ENCODE measurements at regions not wholly inside any gene's neighbourhood (a gene's known extent, or its start where the extent isn't known, plus 50 kb on each side); places are given as distances from the start of the nearest gene placed in this dataset.

DNA sequence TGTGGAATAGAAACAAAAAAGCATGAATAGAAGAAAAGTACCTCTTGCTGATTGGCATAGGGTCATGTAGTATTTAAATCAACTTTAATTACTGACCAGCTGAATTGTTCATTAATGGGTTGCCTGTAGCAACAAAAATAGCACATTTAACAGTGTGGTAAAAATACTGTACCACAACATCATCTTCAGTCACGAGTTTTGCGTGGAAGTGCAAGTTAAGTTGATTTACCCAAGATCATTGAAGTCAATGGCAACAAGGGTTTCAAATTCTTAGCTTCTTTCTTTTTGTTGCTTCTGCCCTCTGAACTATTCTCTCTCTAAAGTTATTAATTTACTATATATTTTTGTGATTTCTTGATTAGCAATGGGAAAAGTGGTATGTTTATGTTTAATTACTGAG lies 526.6 kb downstream of the C4orf33 start:
- no peak overlapping the region for H3K56ac ChIP-seq (ENCODE audit: low read length)
- H2BK15ac ChIP-seq (replicated peaks; ENCODE audit: low read depth), result no peak overlapping the region
- H3K4ac ChIP-seq (ENCODE audit: low read depth, low read length), result no peak overlapping the region
- H2BK120ac ChIP-seq (ENCODE audit: low read depth, low read length), result no peak overlapping the region
- H3K36me3 ChIP-seq (ENCODE audit: control insufficient read depth, insufficient read depth, low read length), result no peaks in the 10 kb centered on the region
- no peaks in the 10 kb centered on the region for H3K79me1 ChIP-seq (ENCODE audit: low read length)
- no peak overlapping the region for H4K8ac ChIP-seq (ENCODE audit: low read depth, low read length)
- H3K4me2 ChIP-seq (ENCODE audit: low read length), result no peak overlapping the region
- no peak overlapping the region for H3K23ac ChIP-seq (ENCODE audit: low read length)
- H3K9ac ChIP-seq (ENCODE audit: low read length), result no peak overlapping the region
- H2AK5ac ChIP-seq (ENCODE audit: low read length), result no peak overlapping the region
- no peaks in the 10 kb centered on the region for H3K4me1 ChIP-seq (ENCODE audit: control insufficient read depth, low read depth, low read length)
- H3K18ac ChIP-seq (ENCODE audit: low read length), result no peak overlapping the region
- H3K27ac ChIP-seq (ENCODE audit: low read depth, low read length), result no peak overlapping the region
- no CpG with 5 or more reads among the region's 2 CpGs for WGBS (ENCODE audit: extremely low coverage, insufficient coverage, low lambda C conversion rate)
- no peaks in the 10 kb centered on the region for H3K79me2 ChIP-seq (ENCODE audit: control insufficient read depth, insufficient read depth, low read length)
- no peaks in the 10 kb centered on the region for H3K27me3 ChIP-seq (ENCODE audit: insufficient read depth, low read length, poor library complexity)
- DNase-seq, result no peak
- H3K4me3 ChIP-seq (ENCODE audit: low read length), result no peak overlapping the region
- no peak overlapping the region for H4K5ac ChIP-seq (ENCODE audit: low read length)
- no peak overlapping the region for H2BK5ac ChIP-seq (ENCODE audit: low read length)

DNA sequence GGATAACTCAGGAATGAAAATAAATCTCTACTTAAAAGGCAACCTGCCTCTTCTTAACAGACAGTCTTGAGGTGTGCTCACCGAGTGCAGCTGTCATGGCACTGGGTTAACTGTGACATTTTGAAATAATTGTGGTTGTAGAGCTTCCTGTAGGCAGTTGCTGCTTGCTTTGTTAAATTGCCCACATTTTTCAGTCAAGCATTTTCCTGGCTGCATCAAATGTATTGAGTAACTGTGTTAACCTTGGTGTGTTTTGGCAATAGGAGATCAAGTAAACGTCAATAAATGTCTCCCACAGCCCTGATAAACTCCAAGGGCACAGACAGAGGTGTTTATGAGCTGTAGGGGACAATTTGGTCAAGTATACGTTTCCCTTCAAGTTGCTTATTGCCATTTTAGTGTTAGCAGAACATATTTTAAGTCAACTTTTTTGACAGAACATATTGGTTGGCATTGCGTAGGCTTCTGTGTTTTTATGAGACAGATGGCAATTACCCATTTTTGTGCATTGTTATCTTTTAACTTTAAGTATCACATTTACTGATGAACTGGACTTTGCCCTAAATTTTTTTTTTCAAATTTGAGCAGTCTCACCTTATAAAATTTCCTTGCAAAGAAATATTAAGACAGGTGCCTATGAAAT lies 527.4 kb downstream of the C4orf33 start:
- Histone ChIP-seq H3K56ac (ENCODE audit: low read length) (no peak overlapping the region), H3K23ac (ENCODE audit: low read length) (no peak overlapping the region), H2BK120ac (ENCODE audit: low read depth, low read length) (no peak overlapping the region), H2BK5ac (ENCODE audit: low read length) (no peak overlapping the region), H3K9ac (ENCODE audit: low read length) (no peak overlapping the region), H3K4me3 (ENCODE audit: low read length) (no peak overlapping the region), H4K8ac (ENCODE audit: low read depth, low read length) (no peak overlapping the region), H3K4ac (ENCODE audit: low read depth, low read length) (no peak overlapping the region), H4K5ac (ENCODE audit: low read length) (no peak overlapping the region), H3K4me2 (ENCODE audit: low read length) (no peak overlapping the region), H3K4me1 (ENCODE audit: control insufficient read depth, low read depth, low read length) (no peaks in the 10 kb centered on the region), H3K27me3 (ENCODE audit: insufficient read depth, low read length, poor library complexity) (no peaks in the 10 kb centered on the region), H2BK15ac (replicated peaks; ENCODE audit: low read depth) (no peak overlapping the region), H3K36me3 (ENCODE audit: control insufficient read depth, insufficient read depth, low read length) (no peaks in the 10 kb centered on the region), H3K18ac (ENCODE audit: low read length) (no peak overlapping the region), H3K79me2 (ENCODE audit: control insufficient read depth, insufficient read depth, low read length) (no peaks in the 10 kb centered on the region), H3K79me1 (ENCODE audit: low read length) (no peaks in the 10 kb centered on the region), H3K27ac (ENCODE audit: low read depth, low read length) (no peak overlapping the region), H2AK5ac (ENCODE audit: low read length) (no peak overlapping the region)
- no peak for DNase-seq
- no CpG with 5 or more reads among the region's 4 CpGs for WGBS (ENCODE audit: extremely low coverage, insufficient coverage, low lambda C conversion rate)

DNA sequence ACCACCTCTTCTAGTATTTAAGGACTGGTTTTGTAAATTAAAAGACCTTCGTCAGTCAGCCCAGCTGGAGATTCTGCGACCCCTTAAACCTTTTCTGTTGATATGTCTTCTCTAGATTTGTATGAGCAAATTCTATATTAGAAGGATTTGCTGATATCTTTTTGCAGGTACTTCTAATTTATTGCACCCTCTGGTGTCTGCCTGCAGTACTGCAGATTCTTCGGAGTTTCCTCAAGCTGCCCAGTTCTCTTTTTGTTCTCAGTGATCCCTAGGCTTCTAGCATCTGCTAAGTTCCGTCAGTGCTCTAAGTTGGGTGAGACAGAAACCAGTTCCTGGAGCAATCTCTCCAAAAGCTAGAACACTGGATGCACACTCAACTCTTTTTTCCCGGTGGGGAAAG lies 545.2 kb downstream of the C4orf33 start:
- no peak overlapping the region for H2BK15ac ChIP-seq (replicated peaks; ENCODE audit: low read depth)
- H3K79me1 ChIP-seq (ENCODE audit: low read length), result no peaks in the 10 kb centered on the region
- no peak overlapping the region for H2BK5ac ChIP-seq (ENCODE audit: low read length)
- H3K36me3 ChIP-seq (ENCODE audit: control insufficient read depth, insufficient read depth, low read length), result no peaks in the 10 kb centered on the region
- no peak overlapping the region for H4K8ac ChIP-seq (ENCODE audit: low read depth, low read length)
- no peak overlapping the region for H3K18ac ChIP-seq (ENCODE audit: low read length)
- peak; percentile 64 for DNase-seq
- H3K27me3 ChIP-seq (ENCODE audit: insufficient read depth, low read length, poor library complexity), result no peaks in the 10 kb centered on the region
- H3K4me2 ChIP-seq (ENCODE audit: low read length), result no peak overlapping the region
- H2AK5ac ChIP-seq (ENCODE audit: low read length), result no peak overlapping the region
- no CpG with 5 or more reads among the region's 5 CpGs for WGBS (ENCODE audit: extremely low coverage, insufficient coverage, low lambda C conversion rate)
- H3K27ac ChIP-seq (ENCODE audit: low read depth, low read length), result no peak overlapping the region
- no peak overlapping the region for H4K5ac ChIP-seq (ENCODE audit: low read length)
- H3K4ac ChIP-seq (ENCODE audit: low read depth, low read length), result no peak overlapping the region
- H3K4me3 ChIP-seq (ENCODE audit: low read length), result no peak overlapping the region
- H3K79me2 ChIP-seq (ENCODE audit: control insufficient read depth, insufficient read depth, low read length), result no peaks in the 10 kb centered on the region
- H3K56ac ChIP-seq (ENCODE audit: low read length), result no peak overlapping the region
- H3K4me1 ChIP-seq (ENCODE audit: control insufficient read depth, low read depth, low read length), result no peaks in the 10 kb centered on the region
- H2BK120ac ChIP-seq (ENCODE audit: low read depth, low read length), result no peak overlapping the region
- no peak overlapping the region for H3K23ac ChIP-seq (ENCODE audit: low read length)
- H3K9ac ChIP-seq (ENCODE audit: low read length), result no peak overlapping the region

DNA sequence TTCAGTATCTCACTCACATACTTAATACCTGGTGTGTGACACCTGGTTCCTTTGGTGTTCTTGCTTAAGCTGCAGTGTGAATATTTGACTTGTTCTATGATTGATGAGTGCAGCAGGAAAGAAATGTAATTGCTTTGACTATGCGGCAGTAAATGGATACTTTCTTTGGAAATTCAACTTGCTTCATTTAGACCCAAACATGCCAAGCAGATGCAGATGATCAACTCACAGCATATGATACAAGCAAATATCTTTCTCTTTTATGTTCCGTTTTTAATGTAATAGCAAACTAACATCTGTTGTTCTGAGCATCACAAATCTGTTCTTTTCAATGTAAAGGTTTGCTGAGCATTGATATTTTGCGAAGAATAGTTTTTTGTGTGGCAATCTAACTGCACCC lies 549.5 kb downstream of the C4orf33 start:
- H3K36me3 ChIP-seq (ENCODE audit: control insufficient read depth, insufficient read depth, low read length), result no peaks in the 10 kb centered on the region
- H3K4ac ChIP-seq (ENCODE audit: low read depth, low read length), result no peak overlapping the region
- H3K18ac ChIP-seq (ENCODE audit: low read length), result no peak overlapping the region
- no peaks in the 10 kb centered on the region for H3K79me1 ChIP-seq (ENCODE audit: low read length)
- no peak overlapping the region for H4K5ac ChIP-seq (ENCODE audit: low read length)
- H3K9ac ChIP-seq (ENCODE audit: low read length), result no peak overlapping the region
- H3K56ac ChIP-seq (ENCODE audit: low read length), result no peak overlapping the region
- H2BK120ac ChIP-seq (ENCODE audit: low read depth, low read length), result no peak overlapping the region
- no peak overlapping the region for H3K4me3 ChIP-seq (ENCODE audit: low read length)
- H3K23ac ChIP-seq (ENCODE audit: low read length), result no peak overlapping the region
- H2BK15ac ChIP-seq (replicated peaks; ENCODE audit: low read depth), result no peak overlapping the region
- no peak overlapping the region for H2AK5ac ChIP-seq (ENCODE audit: low read length)
- peak overlapping the region; percentile 28 for H4K8ac ChIP-seq (ENCODE audit: low read depth, low read length)
- WGBS (ENCODE audit: extremely low coverage, insufficient coverage, low lambda C conversion rate), result no CpG with 5 or more reads among the region's 3 CpGs
- no peak overlapping the region for H3K4me2 ChIP-seq (ENCODE audit: low read length)
- no peaks in the 10 kb centered on the region for H3K79me2 ChIP-seq (ENCODE audit: control insufficient read depth, insufficient read depth, low read length)
- no peak overlapping the region for H3K27ac ChIP-seq (ENCODE audit: low read depth, low read length)
- no peaks in the 10 kb centered on the region for H3K27me3 ChIP-seq (ENCODE audit: insufficient read depth, low read length, poor library complexity)
- no peak for DNase-seq
- no peaks in the 10 kb centered on the region for H3K4me1 ChIP-seq (ENCODE audit: control insufficient read depth, low read depth, low read length)
- H2BK5ac ChIP-seq (ENCODE audit: low read length), result no peak overlapping the region

DNA sequence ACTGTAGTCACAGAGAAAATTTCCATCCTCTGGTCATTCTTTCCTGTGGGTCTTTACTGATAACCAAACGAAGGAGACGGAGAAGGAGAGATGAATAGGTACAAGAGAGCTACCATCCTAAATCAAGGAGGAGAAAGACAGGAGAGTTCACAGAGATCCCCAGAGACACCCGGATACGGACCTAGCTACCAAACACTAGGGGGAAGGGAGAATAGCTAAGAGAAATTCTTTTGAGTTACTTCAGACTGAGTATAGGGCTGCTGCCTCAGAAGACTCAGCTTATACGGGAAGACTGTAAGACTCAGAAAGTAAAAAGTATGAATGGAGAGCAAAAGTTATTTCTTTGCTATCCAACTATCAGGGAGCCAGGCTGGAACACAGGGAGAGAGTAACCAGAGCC lies 572.1 kb downstream of the C4orf33 start:
- Histone ChIP-seq H2BK15ac (replicated peaks; ENCODE audit: low read depth) (no peak overlapping the region), H3K27me3 (ENCODE audit: insufficient read depth, low read length, poor library complexity) (no peaks in the 10 kb centered on the region), H3K79me2 (ENCODE audit: control insufficient read depth, insufficient read depth, low read length) (no peaks in the 10 kb centered on the region), H3K9ac (ENCODE audit: low read length) (no peak overlapping the region), H3K27ac (ENCODE audit: low read depth, low read length) (no peak overlapping the region), H4K8ac (ENCODE audit: low read depth, low read length) (no peak overlapping the region), H3K4ac (ENCODE audit: low read depth, low read length) (no peak overlapping the region), H3K56ac (ENCODE audit: low read length) (no peak overlapping the region), H2BK5ac (ENCODE audit: low read length) (no peak overlapping the region), H3K36me3 (ENCODE audit: control insufficient read depth, insufficient read depth, low read length) (no peaks in the 10 kb centered on the region), H2AK5ac (ENCODE audit: low read length) (no peak overlapping the region), H3K18ac (ENCODE audit: low read length) (no peak overlapping the region), H4K5ac (ENCODE audit: low read length) (no peak overlapping the region), H3K4me2 (ENCODE audit: low read length) (no peak overlapping the region), H2BK120ac (ENCODE audit: low read depth, low read length) (no peak overlapping the region), H3K79me1 (ENCODE audit: low read length) (no peaks in the 10 kb centered on the region), H3K23ac (ENCODE audit: low read length) (no peak overlapping the region), H3K4me1 (ENCODE audit: control insufficient read depth, low read depth, low read length) (no peaks in the 10 kb centered on the region), H3K4me3 (ENCODE audit: low read length) (no peak overlapping the region)
- peak; percentile 41 for DNase-seq
- no CpG with 5 or more reads among the region's 5 CpGs for WGBS (ENCODE audit: extremely low coverage, insufficient coverage, low lambda C conversion rate)

DNA sequence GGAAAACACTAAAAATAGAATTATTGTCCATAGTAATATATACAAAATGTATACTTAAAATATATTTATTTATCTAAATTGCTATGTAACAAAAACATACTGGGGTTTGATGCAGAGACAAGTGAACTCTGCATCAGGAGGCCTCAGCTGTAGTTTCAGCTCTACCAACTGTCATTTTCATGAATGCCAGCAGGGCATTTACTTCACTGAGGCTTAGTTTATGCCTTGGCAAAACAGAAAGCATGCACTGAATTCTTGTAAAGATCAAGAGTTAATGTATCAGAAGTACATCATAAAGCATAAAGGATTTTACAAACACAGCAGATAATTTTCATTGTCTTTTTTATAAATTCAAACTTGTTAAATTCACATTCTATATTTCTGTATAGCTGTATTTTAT lies 577.0 kb downstream of the C4orf33 start:
- Histone ChIP-seq H3K4me1 (ENCODE audit: control insufficient read depth, low read depth, low read length) (no peaks in the 10 kb centered on the region), H3K4ac (ENCODE audit: low read depth, low read length) (no peak overlapping the region), H3K56ac (ENCODE audit: low read length) (no peak overlapping the region), H2BK15ac (replicated peaks; ENCODE audit: low read depth) (no peak overlapping the region), H3K18ac (ENCODE audit: low read length) (no peak overlapping the region), H4K8ac (ENCODE audit: low read depth, low read length) (no peak overlapping the region), H3K4me3 (ENCODE audit: low read length) (no peak overlapping the region), H3K23ac (ENCODE audit: low read length) (no peak overlapping the region), H3K9ac (ENCODE audit: low read length) (no peak overlapping the region), H2AK5ac (ENCODE audit: low read length) (no peak overlapping the region), H2BK5ac (ENCODE audit: low read length) (no peak overlapping the region), H3K27ac (ENCODE audit: low read depth, low read length) (no peak overlapping the region), H2BK120ac (ENCODE audit: low read depth, low read length) (no peak overlapping the region), H3K36me3 (ENCODE audit: control insufficient read depth, insufficient read depth, low read length) (no peaks in the 10 kb centered on the region), H3K79me2 (ENCODE audit: control insufficient read depth, insufficient read depth, low read length) (no peaks in the 10 kb centered on the region), H4K5ac (ENCODE audit: low read length) (no peak overlapping the region), H3K27me3 (ENCODE audit: insufficient read depth, low read length, poor library complexity) (no peaks in the 10 kb centered on the region), H3K4me2 (ENCODE audit: low read length) (no peak overlapping the region), H3K79me1 (ENCODE audit: low read length) (no peaks in the 10 kb centered on the region)
- DNase-seq, result no peak
